ENCODE measurements at regions not wholly inside any gene's neighbourhood (a gene's known extent, or its start where the extent isn't known, plus 50 kb on each side); places are given as distances from the start of the nearest gene placed in this dataset.

GRCh38 chr16:64153718-64154117 is 968.1 kb downstream of the CDH11 start:
- DNase-seq (ENCODE audit: low spot score) = no peak

DNA sequence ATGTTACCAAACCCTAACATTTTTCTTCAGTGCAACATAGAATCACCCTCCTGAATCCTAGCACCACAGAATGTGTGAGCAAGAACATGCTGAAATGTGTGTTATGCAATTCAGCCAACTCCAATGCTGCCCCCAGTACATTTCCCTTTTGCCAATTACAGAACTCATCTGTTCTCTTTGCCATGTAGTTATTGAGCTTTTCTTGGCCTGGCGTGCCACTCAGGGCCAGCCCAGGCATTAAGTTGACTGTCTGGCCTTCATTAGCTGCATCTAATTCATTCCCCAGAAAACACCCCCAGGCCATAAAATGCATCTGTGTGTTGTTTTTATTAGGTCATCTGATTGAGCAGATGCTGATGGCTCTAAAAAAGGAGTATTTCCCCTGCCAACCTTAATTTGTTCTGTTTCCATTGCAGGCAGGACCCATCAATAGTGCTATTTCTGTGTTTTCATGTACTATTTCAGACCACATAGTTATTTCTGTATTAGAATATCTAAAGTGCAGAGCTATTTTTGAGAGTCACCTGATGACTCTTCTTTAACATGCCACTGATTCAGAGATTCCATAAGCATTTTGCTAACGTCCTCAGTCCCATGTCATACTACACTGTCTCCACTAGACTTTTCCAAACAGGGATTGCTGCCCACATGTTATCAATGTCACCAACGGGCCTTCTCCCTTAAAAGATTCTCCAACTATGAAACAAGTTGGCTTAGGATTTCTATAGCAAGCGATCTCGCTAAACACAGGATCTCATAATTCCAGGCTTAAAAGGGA is 969.7 kb downstream of the CDH11 start:
- H3K9me3 ChIP-seq (ENCODE audit: low read depth) = no peaks in the 10 kb centered on the region
- H4K20me1 ChIP-seq (ENCODE audit: insufficient read depth, poor library complexity, severe bottlenecking) = no peaks in the 10 kb centered on the region
- DNase-seq (ENCODE audit: low spot score) = no peak
- WGBS (ENCODE audit: low lambda C conversion rate, missing lambda C conversion rate) = 80% methylated on average over 5 of the region's 5 CpGs
- H3K9me2 ChIP-seq (replicated peaks; ENCODE audit: insufficient read depth) = no peaks in the 10 kb centered on the region
- no peaks in the 10 kb centered on the region for H3K4me1 ChIP-seq (ENCODE audit: insufficient read depth)
- no peaks in the 10 kb centered on the region for H3K36me3 ChIP-seq (replicated peaks; ENCODE audit: insufficient read depth, low read depth)
- H3K79me2 ChIP-seq = no peaks in the 10 kb centered on the region
- no peak overlapping the region for H3K27ac ChIP-seq
- H3K4me2 ChIP-seq = no peak overlapping the region
- H3K27me3 ChIP-seq = no peaks in the 10 kb centered on the region
- H3K4me3 ChIP-seq = no peak overlapping the region
- TF ChIP-seq EZH2 (IDR thresholded peaks at IDR 0.05; ENCODE audit: borderline replicate concordance) (no peak), EZH2phosphoT487 (IDR thresholded peaks at IDR 0.05; ENCODE audit: low read depth, severe bottlenecking, unreplicated experiment) (no peak)
- TF ChIP-seq, protein P1, sequence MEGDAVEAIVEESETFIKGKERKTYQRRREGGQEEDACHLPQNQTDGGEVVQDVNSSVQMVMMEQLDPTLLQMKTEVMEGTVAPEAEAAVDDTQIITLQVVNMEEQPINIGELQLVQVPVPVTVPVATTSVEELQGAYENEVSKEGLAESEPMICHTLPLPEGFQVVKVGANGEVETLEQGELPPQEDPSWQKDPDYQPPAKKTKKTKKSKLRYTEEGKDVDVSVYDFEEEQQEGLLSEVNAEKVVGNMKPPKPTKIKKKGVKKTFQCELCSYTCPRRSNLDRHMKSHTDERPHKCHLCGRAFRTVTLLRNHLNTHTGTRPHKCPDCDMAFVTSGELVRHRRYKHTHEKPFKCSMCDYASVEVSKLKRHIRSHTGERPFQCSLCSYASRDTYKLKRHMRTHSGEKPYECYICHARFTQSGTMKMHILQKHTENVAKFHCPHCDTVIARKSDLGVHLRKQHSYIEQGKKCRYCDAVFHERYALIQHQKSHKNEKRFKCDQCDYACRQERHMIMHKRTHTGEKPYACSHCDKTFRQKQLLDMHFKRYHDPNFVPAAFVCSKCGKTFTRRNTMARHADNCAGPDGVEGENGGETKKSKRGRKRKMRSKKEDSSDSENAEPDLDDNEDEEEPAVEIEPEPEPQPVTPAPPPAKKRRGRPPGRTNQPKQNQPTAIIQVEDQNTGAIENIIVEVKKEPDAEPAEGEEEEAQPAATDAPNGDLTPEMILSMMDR (IDR thresholded peaks at IDR 0.05; ENCODE audit: poor library complexity) = no peak
- no peak overlapping the region for H2AFZ ChIP-seq

More at GRCh38 chr16:64153718-64154117, 968.1 kb downstream of the CDH11 start:
- Histone ChIP-seq H3K79me2 (no peaks in the 10 kb centered on the region), H3K9me3 (ENCODE audit: low read depth) (no peaks in the 10 kb centered on the region), H3K36me3 (replicated peaks; ENCODE audit: insufficient read depth, low read depth) (no peaks in the 10 kb centered on the region), H3K9me2 (replicated peaks; ENCODE audit: insufficient read depth) (no peaks in the 10 kb centered on the region), H3K4me3 (no peak overlapping the region), H3K4me1 (ENCODE audit: insufficient read depth) (no peaks in the 10 kb centered on the region), H2AFZ (no peak overlapping the region), H4K20me1 (ENCODE audit: insufficient read depth, poor library complexity, severe bottlenecking) (no peaks in the 10 kb centered on the region), H3K4me2 (no peak overlapping the region), H3K27me3 (no peaks in the 10 kb centered on the region), H3K27ac (no peak overlapping the region)
- TF ChIP-seq EZH2phosphoT487 (IDR thresholded peaks at IDR 0.05; ENCODE audit: low read depth, severe bottlenecking, unreplicated experiment) (no peak), EZH2 (IDR thresholded peaks at IDR 0.05; ENCODE audit: borderline replicate concordance) (no peak)
- TF ChIP-seq, protein P1 (IDR thresholded peaks at IDR 0.05; ENCODE audit: poor library complexity) = no peak
- WGBS (ENCODE audit: low lambda C conversion rate, missing lambda C conversion rate) = 69% methylated on average over 3 of the region's 3 CpGs

GRCh38 chr16:64150193-64150592 is 971.7 kb downstream of the CDH11 start:
- Histone ChIP-seq H3K9me2 (replicated peaks; ENCODE audit: insufficient read depth) (no peaks in the 10 kb centered on the region), H3K27ac (no peak overlapping the region), H4K20me1 (ENCODE audit: insufficient read depth, poor library complexity, severe bottlenecking) (no peaks in the 10 kb centered on the region), H3K4me1 (ENCODE audit: insufficient read depth) (no peaks in the 10 kb centered on the region), H3K4me3 (no peak overlapping the region), H2AFZ (no peak overlapping the region), H3K79me2 (no peaks in the 10 kb centered on the region), H3K27me3 (no peaks in the 10 kb centered on the region), H3K9me3 (ENCODE audit: low read depth) (no peaks in the 10 kb centered on the region), H3K4me2 (no peak overlapping the region), H3K36me3 (replicated peaks; ENCODE audit: insufficient read depth, low read depth) (no peaks in the 10 kb centered on the region)
- TF ChIP-seq EZH2phosphoT487 (IDR thresholded peaks at IDR 0.05; ENCODE audit: low read depth, severe bottlenecking, unreplicated experiment) = no peak
- no peak for TF ChIP-seq EZH2 (IDR thresholded peaks at IDR 0.05; ENCODE audit: borderline replicate concordance)
- no peak for DNase-seq (ENCODE audit: low spot score)
- WGBS (ENCODE audit: low lambda C conversion rate, missing lambda C conversion rate) = 88% methylated on average over 3 of the region's 3 CpGs

DNA sequence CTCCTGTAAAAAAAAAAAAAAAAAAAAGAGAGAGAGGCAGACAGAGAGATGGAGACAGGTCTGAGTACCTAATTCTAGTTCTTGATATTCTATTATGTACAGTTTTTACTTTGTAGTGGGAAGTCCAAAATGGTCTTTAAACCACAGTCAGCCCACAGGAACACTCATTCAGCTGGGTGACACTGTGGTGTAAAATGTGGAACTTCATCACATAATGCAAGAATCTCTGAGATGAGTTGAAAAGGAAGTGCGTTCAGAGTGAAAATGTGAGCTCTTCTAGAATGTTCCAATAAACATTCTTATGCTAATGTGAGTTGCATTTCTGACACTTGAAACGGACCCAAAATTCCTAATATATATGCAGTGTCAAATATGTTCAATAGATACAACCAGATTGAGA is 972.1 kb downstream of the CDH11 start:
- no peaks in the 10 kb centered on the region for H3K9me2 ChIP-seq (replicated peaks; ENCODE audit: insufficient read depth)
- no peaks in the 10 kb centered on the region for H3K79me2 ChIP-seq
- no peaks in the 10 kb centered on the region for H4K20me1 ChIP-seq (ENCODE audit: insufficient read depth, poor library complexity, severe bottlenecking)
- no peak overlapping the region for H3K27ac ChIP-seq
- H3K9me3 ChIP-seq (ENCODE audit: low read depth) = no peaks in the 10 kb centered on the region
- TF ChIP-seq EZH2phosphoT487 (IDR thresholded peaks at IDR 0.05; ENCODE audit: low read depth, severe bottlenecking, unreplicated experiment) (no peak), EZH2 (IDR thresholded peaks at IDR 0.05; ENCODE audit: borderline replicate concordance) (no peak)
- TF ChIP-seq, protein P1 (IDR thresholded peaks at IDR 0.05; ENCODE audit: poor library complexity) = no peak
- no peak overlapping the region for H3K4me2 ChIP-seq
- no peaks in the 10 kb centered on the region for H3K4me1 ChIP-seq (ENCODE audit: insufficient read depth)
- no peak for DNase-seq (ENCODE audit: low spot score)
- H3K4me3 ChIP-seq = no peak overlapping the region
- H3K36me3 ChIP-seq (replicated peaks; ENCODE audit: insufficient read depth, low read depth) = no peaks in the 10 kb centered on the region
- no peaks in the 10 kb centered on the region for H3K27me3 ChIP-seq
- WGBS (ENCODE audit: low lambda C conversion rate, missing lambda C conversion rate) = 91% methylated on average over 2 of the region's 2 CpGs
- H2AFZ ChIP-seq = no peak overlapping the region
